Right lobe of liver (tissue), 6 donors: ENCODE measurements at regions not wholly inside any gene's neighbourhood (a gene's known extent, or its start where the extent isn't known, plus 50 kb on each side); places are given as distances from the start of the nearest gene placed in this dataset.

ENCODE experiments used
- ATAC-seq, 4 donors: fragments of 200-7000 bp; cut with Tn5 transposase; one replicate each; pipeline ENCODE4 v1.9.1; 2020; ENCODE audit warnings: mild to moderate bottlenecking in 4 of 4, moderate library complexity in 4 of 4
- DNase-seq, 3 donors: peaks; one replicate each; pipeline ENCODE4 v3.0.0-alpha.2; 2020
- H3K27ac ChIP-seq, 3 donors: fragments of 200-600 bp; one replicate each; pipeline ENCODE4 v1.8.0; 2022
- H3K27me3 ChIP-seq, 2 donors: fragments of 200-600 bp; one replicate each; pipeline ENCODE4 v1.8.0; 2022
- H3K36me3 ChIP-seq, 4 donors: fragments of 200-600 bp; sonication (generic) in 1 of 4; one replicate each; pipeline versions ENCODE4 v1.5.1 to v1.8.0; 2017 to 2022; ENCODE audit warnings: control low read depth in 1 of 4
- H3K4me1 ChIP-seq, 4 donors: fragments of 200-600 bp; sonication (generic) in 1 of 4; one replicate each; pipeline versions ENCODE4 v1.5.1 to v1.8.0; 2017 to 2022; ENCODE audit warnings: control low read depth in 1 of 4
- H3K4me3 ChIP-seq, 3 donors: fragments of 200-600 bp; one replicate each; pipeline ENCODE4 v1.8.0; 2022
- H3K9me3 ChIP-seq, 4 donors: fragments of 200-600 bp; sonication (generic) in 1 of 4; one replicate each; pipeline versions ENCODE4 v1.5.1 to v1.8.0; 2017 to 2022; ENCODE audit warnings: control low read depth in 1 of 4
- POLR2A ChIP-seq: fragments of 450-650 bp; IDR thresholded peaks from one replicate; pipeline ENCODE4 v1.6.1; 2017; ENCODE audit warnings: antibody characterized with exemption, mild to moderate bottlenecking
- WGBS: methylation state at CpG from one replicate; pipeline ENCODE4 v1.1.6; 2018; ENCODE audit warnings: low coverage, low lambda C conversion rate; ENCODE audit not compliant: insufficient coverage; ENCODE audit errors: missing lambda C conversion rate; 5-methylcytosine and 5-hydroxymethylcytosine counted together
- intact Hi-C, 2 donors: fragments of 100-400 bp; cut with DNase I; formaldehyde crosslinking; loops; one replicate each; pipeline versions ENCODE4 v1.11.2 to v1.14.1; 2022
- TF ChIP-seq, protein P1 (sequence below), 4 donors: fragments of 200-600 bp in 3 of 4; fragments of 450-650 bp in 1 of 4; IDR thresholded peaks; one replicate each; pipeline versions ENCODE4 v1.5.1 to v1.8.0; 2016 to 2022; ENCODE audit warnings: antibody characterized with exemption in 4 of 4, mild to moderate bottlenecking in 2 of 4
- donor health status: DM: no; HTN: yes; CAD: no.
- donor health status: DM: no; HTN: no; CAD: no.
- donor health status: DM: no; HTN: no; CAD: no.
- donor health status: DM: no; HTN: yes; CAD: no.
- donor health status: DM: no; HTN: yes; CAD: no.

DNA sequence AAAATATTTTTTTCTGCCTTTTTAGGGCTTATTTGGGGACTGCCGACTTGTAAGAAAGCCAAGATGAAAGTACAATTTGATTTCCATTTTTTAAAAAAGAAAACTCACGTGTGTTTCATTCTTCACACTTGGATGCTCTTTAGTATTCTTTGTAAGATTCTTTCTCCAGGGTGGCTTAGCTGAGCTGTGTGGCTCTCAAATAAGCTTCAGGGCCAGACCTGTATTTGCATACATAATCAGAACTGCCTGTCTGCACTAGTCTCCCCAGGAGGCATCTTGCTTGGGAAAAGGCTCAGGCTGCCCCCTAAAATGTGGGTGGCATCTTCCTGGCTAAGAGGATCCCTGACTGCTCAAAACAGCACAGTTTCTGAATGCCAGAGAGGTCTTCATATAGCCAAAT is 498.4 kb downstream of the MID1IP1 start:
- intact Hi-C loops: no loop called here
- TF ChIP-seq, protein P1, sequence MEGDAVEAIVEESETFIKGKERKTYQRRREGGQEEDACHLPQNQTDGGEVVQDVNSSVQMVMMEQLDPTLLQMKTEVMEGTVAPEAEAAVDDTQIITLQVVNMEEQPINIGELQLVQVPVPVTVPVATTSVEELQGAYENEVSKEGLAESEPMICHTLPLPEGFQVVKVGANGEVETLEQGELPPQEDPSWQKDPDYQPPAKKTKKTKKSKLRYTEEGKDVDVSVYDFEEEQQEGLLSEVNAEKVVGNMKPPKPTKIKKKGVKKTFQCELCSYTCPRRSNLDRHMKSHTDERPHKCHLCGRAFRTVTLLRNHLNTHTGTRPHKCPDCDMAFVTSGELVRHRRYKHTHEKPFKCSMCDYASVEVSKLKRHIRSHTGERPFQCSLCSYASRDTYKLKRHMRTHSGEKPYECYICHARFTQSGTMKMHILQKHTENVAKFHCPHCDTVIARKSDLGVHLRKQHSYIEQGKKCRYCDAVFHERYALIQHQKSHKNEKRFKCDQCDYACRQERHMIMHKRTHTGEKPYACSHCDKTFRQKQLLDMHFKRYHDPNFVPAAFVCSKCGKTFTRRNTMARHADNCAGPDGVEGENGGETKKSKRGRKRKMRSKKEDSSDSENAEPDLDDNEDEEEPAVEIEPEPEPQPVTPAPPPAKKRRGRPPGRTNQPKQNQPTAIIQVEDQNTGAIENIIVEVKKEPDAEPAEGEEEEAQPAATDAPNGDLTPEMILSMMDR (IDR thresholded peaks at IDR 0.05): no peak
- TF ChIP-seq POLR2A: no peak

DNA sequence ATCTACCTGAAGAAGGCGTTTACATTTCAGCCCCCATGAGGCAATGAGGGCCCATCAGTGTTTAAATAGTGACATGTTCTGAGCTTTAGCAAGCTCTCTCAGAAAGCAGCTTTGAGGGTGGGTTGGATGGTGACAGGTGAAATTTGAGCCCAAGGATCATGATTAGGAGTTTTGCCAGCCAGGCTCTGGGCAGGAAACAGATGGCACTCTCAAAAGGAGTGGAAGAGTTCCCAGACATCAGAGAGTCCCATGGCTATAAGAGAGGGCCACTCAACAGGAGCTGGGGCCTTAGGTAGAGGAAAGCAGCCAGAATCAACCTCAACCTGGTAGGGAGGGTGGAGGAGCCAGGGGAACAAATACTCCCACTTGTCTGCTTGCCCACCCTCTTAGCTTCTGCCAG is 499.8 kb downstream of the MID1IP1 start:
- intact Hi-C loops: no loop called here
- H3K36me3 ChIP-seq: no peaks in the 10 kb centered on the region
- TF ChIP-seq, protein P1 (IDR thresholded peaks at IDR 0.05): no peak
- no peak for TF ChIP-seq POLR2A
- H3K4me3 ChIP-seq: no peak overlapping the region
- H3K27me3 ChIP-seq: no peaks in the 10 kb centered on the region
- ATAC-seq: no peak
- no peaks in the 10 kb centered on the region for H3K9me3 ChIP-seq
- no peak for DNase-seq
- no peaks in the 10 kb centered on the region for H3K4me1 ChIP-seq
- 33% methylated on average over 1 of the region's 1 CpG for WGBS
- H3K27ac ChIP-seq: no peak overlapping the region

More for the DNA sequence above, 498.4 kb downstream of the MID1IP1 start:
- DNase-seq: no peak
- Histone ChIP-seq H3K27ac (no peak overlapping the region), H3K27me3 (no peaks in the 10 kb centered on the region), H3K4me3 (no peak overlapping the region), H3K36me3 (no peaks in the 10 kb centered on the region), H3K4me1 (no peaks in the 10 kb centered on the region), H3K9me3 (no peaks in the 10 kb centered on the region)
- no peak for ATAC-seq
- 34% methylated on average over 2 of the region's 2 CpGs for WGBS

DNA sequence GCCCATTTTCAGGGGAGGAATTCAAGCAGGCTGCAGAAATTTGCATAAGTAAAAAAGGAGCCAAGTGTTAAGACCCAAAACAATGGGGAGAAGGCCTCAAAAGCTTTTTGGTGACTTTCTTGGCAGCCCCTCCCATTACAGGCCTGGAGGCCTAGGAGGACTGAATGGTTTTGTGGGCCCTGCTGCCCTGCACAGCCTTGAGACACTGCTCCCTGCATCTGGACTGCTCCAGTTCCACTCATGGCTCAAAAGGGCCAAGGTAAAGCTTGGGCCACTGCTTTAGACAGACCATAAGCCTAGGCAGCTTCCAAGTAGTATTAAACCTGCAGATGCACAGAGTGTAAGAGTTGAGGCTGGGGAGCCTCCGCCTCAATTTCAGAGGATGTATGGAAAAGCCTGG is 501.6 kb downstream of the MID1IP1 start:
- no peaks in the 10 kb centered on the region for H3K4me1 ChIP-seq
- no peak for ATAC-seq
- WGBS: no CpG with 5 or more reads among the region's 1 CpG

GRCh38 chrX:39304746-39305145 is 503.5 kb downstream of the MID1IP1 start:
- Histone ChIP-seq H3K9me3 (no peaks in the 10 kb centered on the region), H3K4me3 (no peak overlapping the region), H3K27me3 (no peaks in the 10 kb centered on the region), H3K4me1 (no peaks in the 10 kb centered on the region), H3K36me3 (no peaks in the 10 kb centered on the region), H3K27ac (no peak overlapping the region)
- DNase-seq (no peak), ATAC-seq (no peak)
- TF ChIP-seq, protein P1 (IDR thresholded peaks at IDR 0.05): no peak
- no peak for TF ChIP-seq POLR2A
- intact Hi-C loops: no loop called here
- 86% methylated on average over 1 of the region's 1 CpG for WGBS

More for the DNA sequence above, 501.6 kb downstream of the MID1IP1 start:
- no peak for DNase-seq
- no peaks in the 10 kb centered on the region for H3K27me3 ChIP-seq
- H3K9me3 ChIP-seq: no peaks in the 10 kb centered on the region
- TF ChIP-seq, protein P1 (IDR thresholded peaks at IDR 0.05): no peak
- no peak for TF ChIP-seq POLR2A
- no peak overlapping the region for H3K4me3 ChIP-seq
- intact Hi-C loops: no loop called here
- H3K27ac ChIP-seq: no peak overlapping the region
- H3K36me3 ChIP-seq: no peaks in the 10 kb centered on the region

DNA sequence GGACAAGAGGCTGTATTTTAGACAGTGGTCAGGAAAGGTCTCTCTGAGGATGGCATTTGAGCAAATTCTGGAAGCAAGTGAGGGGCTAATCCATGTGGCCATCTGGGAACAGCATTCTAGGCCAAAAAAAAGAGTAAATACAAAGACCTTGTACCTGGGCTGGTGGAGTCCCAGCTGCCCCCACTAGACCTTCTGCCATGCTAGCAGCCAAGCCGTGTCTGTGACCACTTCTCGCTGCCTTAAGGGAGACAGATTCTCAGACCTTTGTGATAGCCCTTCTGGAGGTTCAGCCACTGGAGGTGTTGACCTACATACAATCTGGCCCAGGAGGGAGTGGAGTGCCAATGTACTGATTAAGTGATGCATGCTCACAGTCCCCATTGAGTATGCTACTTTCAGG is 506.2 kb downstream of the MID1IP1 start:
- Histone ChIP-seq H3K36me3 (no peaks in the 10 kb centered on the region), H3K4me1 (no peaks in the 10 kb centered on the region), H3K9me3 (no peaks in the 10 kb centered on the region), H3K27ac (no peak overlapping the region), H3K27me3 (no peaks in the 10 kb centered on the region), H3K4me3 (no peak overlapping the region)
- intact Hi-C loops: no loop called here
- 60% methylated on average over 1 of the region's 2 CpGs for WGBS
- TF ChIP-seq, protein P1 (IDR thresholded peaks at IDR 0.05): no peak
- TF ChIP-seq POLR2A: no peak
- no peak for ATAC-seq
- DNase-seq: no peak
